ENCODE measurements at regions not wholly inside any gene's neighbourhood (a gene's known extent, or its start where the extent isn't known, plus 50 kb on each side); places are given as distances from the start of the nearest gene placed in this dataset.

DNA sequence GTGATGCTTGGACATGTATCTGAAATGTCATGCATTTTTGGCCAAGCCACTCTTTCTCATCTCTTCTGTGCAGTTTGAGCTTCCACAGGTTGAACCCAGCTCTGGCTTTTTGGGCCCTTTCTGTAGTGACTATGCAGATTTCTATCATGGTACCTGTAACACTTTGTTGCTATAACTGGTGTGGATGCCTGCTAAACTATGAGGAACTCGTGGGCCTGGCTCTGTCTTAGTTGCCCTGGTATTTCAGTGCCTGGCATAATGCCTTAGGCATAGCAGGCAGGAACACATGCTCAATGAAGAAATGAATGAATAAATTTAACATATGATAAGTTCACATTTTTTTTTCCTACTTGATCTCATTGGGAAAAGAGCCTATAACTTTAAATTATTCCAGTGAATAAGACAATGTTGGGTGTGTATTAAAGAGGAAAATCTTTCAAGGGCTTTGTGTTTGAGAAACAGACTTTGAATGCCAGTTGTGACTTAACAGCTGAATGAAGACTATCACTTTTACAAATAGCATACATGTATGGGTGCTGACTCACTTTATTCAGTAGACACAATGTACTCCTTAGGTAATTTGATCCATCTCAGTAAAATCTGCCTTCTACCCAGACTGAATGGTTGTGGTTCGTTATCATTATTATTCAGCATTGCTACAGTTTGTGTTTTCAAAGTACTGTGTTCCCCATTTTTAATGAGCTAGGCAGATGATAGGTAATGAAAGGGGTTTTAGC is 86.4 kb upstream of the MAP4K3 start:
- Histone ChIP-seq H2AFZ (ENCODE audit: low read length) (no peak overlapping the region), H3K4me1 (ENCODE audit: insufficient read depth, low read length, poor library complexity, severe bottlenecking) (peaks cover 23% of the 10 kb centered on the region), H3K4me2 (ENCODE audit: low read length) (no peak overlapping the region), H3K4me3 (ENCODE audit: low read depth, low read length, poor library complexity, severe bottlenecking) (no peak overlapping the region), H3K79me2 (ENCODE audit: insufficient read depth, low read depth, low read length) (no peaks in the 10 kb centered on the region), H3K36me3 (ENCODE audit: insufficient read depth, low read length) (no peaks in the 10 kb centered on the region; the same call in 1 of the 2 replicates), H3K27ac (ENCODE audit: low read depth, low read length, poor library complexity, severe bottlenecking) (no peak overlapping the region), H3K9me3 (ENCODE audit: low read length) (peaks cover 27% of the 10 kb centered on the region), H3K9me2 (ENCODE audit: insufficient read depth, low read length) (no peaks in the 10 kb centered on the region), H4K20me1 (ENCODE audit: insufficient read depth, low read length) (no peaks in the 10 kb centered on the region)
- intact Hi-C loops (cut with micrococcal nuclease; ENCODE audit: unreplicated experiment), result no loop called here
- ChIA-PET CTCF (ENCODE audit: unreplicated experiment) (no interaction called here), POLR2A (interaction anchor here (0.6 to 1.7 kb wide), 7 partner anchors 10 to 1510 kb away, joined by 3 to 13 read pairs (median 3); no protein-coding TSS in a partner anchor)
- TF ChIP-seq EZH2phosphoT487 (IDR thresholded peaks at IDR 0.05; ENCODE audit: borderline replicate concordance, low read depth, low read length) (no peak), CTCF (conservative IDR thresholded peaks at IDR 0.05; ENCODE audit: low read length) (no peak)
- BruUV-seq (replicated peaks), result no TSS peak
- no peak for DNase-seq (ENCODE audit: low spot score)

DNA sequence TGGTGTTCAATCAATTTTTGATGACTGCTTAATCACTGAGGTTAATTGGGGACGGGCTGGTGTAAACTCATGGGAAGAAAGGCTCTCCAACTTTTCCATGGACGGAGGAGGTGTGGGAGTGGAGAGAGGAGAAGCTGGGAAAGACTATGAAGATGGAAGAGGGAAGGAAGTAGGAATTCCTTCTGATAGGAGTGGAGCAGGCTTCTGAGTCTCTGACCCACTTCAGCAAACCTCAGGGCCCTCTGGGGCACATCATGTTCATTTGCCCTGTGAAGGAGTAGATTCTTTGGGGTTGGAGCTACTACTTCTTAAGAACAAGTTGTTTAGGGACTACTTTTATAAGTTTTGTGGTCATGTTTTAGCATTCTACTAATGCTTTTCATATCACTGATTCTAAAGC is 87.0 kb upstream of the MAP4K3 start:
- Histone ChIP-seq H3K9me2 (ENCODE audit: insufficient read depth, low read length) (no peaks in the 10 kb centered on the region), H3K36me3 (ENCODE audit: insufficient read depth, low read length) (no peaks in the 10 kb centered on the region; the same call in 1 of the 2 replicates), H3K4me2 (ENCODE audit: low read length) (no peak overlapping the region), H3K79me2 (ENCODE audit: insufficient read depth, low read depth, low read length) (no peaks in the 10 kb centered on the region), H3K9me3 (ENCODE audit: low read length) (peaks cover 27% of the 10 kb centered on the region), H4K20me1 (ENCODE audit: insufficient read depth, low read length) (no peaks in the 10 kb centered on the region), H2AFZ (ENCODE audit: low read length) (no peak overlapping the region), H3K4me3 (ENCODE audit: low read depth, low read length, poor library complexity, severe bottlenecking) (no peak overlapping the region), H3K4me1 (ENCODE audit: insufficient read depth, low read length, poor library complexity, severe bottlenecking) (peaks cover 23% of the 10 kb centered on the region), H3K27ac (ENCODE audit: low read depth, low read length, poor library complexity, severe bottlenecking) (no peak overlapping the region)
- intact Hi-C loops (cut with micrococcal nuclease; ENCODE audit: unreplicated experiment), result no loop called here
- no peak for DNase-seq (ENCODE audit: low spot score)
- ChIA-PET CTCF (ENCODE audit: unreplicated experiment) (no interaction called here), POLR2A (interaction anchor here (0.6 to 1.7 kb wide), 8 partner anchors 9 to 1509 kb away, joined by 3 to 13 read pairs (median 3); no protein-coding TSS in a partner anchor)
- TF ChIP-seq CTCF (conservative IDR thresholded peaks at IDR 0.05; ENCODE audit: low read length), result no peak
- TF ChIP-seq EZH2phosphoT487 (IDR thresholded peaks at IDR 0.05; ENCODE audit: borderline replicate concordance, low read depth, low read length), result no peak
- BruUV-seq (replicated peaks), result no TSS peak
